HFF-Myc (cell line): ENCODE measurements at regions not wholly inside any gene's neighbourhood (a gene's known extent, or its start where the extent isn't known, plus 50 kb on each side); places are given as distances from the start of the nearest gene placed in this dataset.
"Not testable (repeated sequence)": the region's sequence is repeated elsewhere in the genome, so short reads cannot be mapped to it uniquely, and the experiment has no call there.

ENCODE experiments used
- DNase-seq: peaks from one replicate; pipeline ENCODE4 v3.0.0-alpha.2; 2011; ENCODE audit warnings: low read depth; ENCODE audit errors: extremely low read depth
- H3K4me3 ChIP-seq: replicated peaks from 2 replicates; pipeline ENCODE4 v1.5.1; 2011; ENCODE audit warnings: low read depth, mild to moderate bottlenecking, control low read depth, low read length
- TF ChIP-seq, protein P1 (sequence below): IDR thresholded peaks from 2 replicates; pipeline ENCODE4 v1.5.1; 2012; ENCODE audit warnings: mild to moderate bottlenecking, low read depth, low read length, control low read depth; ENCODE audit errors: missing control alignments

DNA sequence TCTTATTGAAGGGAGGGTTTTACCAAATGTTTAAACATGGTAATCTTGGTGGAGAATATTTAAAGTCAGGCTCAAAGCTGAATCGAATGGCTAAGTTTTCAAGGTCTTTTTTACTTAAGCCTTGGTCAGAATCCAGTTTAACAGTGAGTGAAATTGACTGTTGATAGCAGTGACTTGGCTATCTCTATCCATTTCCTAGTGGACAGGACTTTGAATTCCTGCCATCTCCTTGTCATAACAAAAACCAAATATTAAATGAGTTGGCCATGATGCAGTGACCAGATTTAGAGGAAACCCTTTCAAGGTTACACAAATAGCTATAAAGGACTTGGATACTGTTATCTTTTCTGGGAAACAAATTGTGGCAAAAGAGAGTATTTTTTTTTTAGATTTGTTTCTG lies 92.0 kb downstream of the JRKL start:
- DNase-seq: no peak
- TF ChIP-seq, protein P1, sequence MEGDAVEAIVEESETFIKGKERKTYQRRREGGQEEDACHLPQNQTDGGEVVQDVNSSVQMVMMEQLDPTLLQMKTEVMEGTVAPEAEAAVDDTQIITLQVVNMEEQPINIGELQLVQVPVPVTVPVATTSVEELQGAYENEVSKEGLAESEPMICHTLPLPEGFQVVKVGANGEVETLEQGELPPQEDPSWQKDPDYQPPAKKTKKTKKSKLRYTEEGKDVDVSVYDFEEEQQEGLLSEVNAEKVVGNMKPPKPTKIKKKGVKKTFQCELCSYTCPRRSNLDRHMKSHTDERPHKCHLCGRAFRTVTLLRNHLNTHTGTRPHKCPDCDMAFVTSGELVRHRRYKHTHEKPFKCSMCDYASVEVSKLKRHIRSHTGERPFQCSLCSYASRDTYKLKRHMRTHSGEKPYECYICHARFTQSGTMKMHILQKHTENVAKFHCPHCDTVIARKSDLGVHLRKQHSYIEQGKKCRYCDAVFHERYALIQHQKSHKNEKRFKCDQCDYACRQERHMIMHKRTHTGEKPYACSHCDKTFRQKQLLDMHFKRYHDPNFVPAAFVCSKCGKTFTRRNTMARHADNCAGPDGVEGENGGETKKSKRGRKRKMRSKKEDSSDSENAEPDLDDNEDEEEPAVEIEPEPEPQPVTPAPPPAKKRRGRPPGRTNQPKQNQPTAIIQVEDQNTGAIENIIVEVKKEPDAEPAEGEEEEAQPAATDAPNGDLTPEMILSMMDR: no peak
- H3K4me3 ChIP-seq: no peak overlapping the region

DNA sequence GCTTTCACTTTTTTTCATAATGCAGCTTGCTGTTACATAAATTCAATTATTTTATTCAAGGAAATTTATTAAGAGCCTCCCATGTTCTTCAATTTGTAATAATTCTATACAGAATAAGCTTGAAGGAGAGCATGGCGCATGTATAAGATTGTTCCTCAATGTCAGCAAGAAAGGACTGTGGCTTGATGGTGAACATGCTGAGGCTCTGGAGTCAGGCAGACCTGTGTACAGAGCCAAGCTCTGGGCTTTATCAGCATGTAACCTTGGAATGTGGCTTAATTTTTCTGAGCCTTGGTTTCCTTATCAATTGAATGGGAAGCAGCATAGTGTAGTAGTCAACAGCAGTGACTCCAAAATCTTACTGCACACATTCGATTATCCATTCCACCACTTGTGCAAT lies 92.4 kb downstream of the JRKL start:
- H3K4me3 ChIP-seq: no peak overlapping the region
- TF ChIP-seq, protein P1: no peak
- DNase-seq: no peak

DNA sequence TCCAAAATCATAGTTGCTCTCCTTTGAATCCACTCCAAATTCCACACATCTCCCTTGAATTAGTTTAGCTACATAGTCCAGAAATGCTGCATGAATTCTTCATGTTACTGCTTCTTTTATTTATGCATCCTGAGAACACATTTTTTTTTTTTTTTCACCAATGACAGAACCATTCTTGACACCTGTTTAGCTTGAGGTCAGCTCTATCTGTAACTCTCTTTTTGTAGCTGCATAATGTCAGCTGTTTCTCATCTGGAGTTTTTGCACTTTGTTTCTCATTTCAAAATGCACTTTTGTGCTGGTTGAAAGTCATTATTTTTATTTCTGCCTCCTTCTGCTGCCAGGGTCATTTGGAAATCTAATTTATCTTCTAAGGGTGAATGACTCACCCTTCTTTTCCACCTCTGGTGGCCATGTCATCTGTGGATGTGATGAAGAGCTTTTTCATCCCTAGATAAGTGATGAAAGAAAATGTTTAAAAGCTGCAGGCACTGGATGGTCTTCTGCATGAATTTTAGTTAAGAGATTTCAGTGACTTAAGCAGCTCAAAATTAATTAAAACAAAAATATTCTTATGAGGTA lies 93.7 kb downstream of the JRKL start:
- H3K4me3 ChIP-seq: no peak overlapping the region
- TF ChIP-seq, protein P1: no peak
- DNase-seq: no peak

DNA sequence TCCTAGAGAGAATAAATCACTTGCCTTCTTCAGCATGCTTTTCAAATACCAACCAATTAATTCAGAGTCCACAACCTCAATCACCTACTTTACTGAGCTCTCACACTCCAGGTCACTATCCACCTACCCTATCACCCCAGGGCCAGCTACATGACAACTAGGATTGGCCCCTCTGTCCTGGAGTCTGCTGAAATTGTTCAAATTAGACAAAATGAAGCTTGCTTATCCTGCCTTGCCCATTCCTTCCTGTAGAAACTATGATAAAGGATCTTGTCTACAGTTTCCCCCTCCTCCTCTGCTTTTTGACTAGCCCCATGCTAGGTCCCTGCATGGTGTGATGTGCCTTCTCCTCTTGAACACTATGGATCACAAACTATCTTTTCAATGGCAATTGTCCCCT lies 94.5 kb downstream of the JRKL start:
- H3K4me3 ChIP-seq: no peak overlapping the region
- TF ChIP-seq, protein P1: no peak
- DNase-seq: no peak

DNA sequence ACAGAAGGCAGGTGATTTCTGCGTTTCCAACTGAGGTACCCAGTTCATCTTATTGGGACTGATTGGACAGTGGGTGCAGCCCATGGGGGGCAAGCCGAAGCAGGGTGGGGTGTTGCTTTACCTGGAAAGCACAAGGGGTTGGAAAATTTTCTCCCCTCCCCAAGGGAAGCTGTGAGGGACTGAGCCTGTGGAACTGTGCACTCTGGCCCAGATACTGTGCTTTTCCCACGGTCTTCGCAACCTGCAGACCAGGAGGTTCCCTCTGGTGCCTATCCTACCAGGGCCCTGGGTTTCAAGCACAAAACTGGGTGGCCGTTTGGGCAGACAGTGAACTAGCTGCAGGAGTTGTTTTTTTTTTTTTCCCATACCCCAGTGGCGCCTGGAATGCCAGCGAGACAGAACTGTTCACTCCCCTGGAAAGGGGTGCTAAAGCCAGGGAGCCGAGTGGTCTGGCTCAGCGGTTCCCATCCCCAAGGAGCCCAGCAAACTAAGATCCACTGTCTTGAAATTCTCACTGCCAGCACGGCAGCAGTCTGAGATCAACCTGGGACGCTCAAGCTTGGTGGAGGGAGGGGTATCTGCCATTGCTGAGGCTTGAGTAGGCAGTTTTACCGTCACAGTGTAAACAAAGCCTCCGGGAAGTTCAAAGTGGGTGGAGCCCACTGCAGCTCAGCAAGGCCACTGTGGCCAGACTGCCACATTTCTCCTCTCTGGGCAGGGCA lies 97.2 kb downstream of the JRKL start:
- no peak for DNase-seq
- no peak overlapping the region for H3K4me3 ChIP-seq
- TF ChIP-seq, protein P1: no peak

DNA sequence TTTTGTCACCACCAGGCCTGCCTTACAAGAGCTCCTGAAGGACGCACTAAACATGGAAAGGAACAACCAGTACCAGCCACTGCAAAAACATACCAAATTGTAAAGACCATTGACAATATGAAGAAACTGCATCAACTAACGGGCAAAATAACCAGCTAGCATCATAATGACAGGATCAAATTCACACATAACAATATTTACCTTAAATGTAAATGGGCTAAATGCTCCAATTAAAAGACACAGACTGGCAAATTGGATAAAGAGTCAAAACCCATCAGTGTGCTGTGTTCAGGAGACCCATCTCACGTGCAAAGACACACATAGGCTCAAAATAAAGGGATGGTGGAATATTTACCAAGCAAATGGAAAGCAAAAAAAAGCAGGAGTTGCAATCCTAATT lies 99.1 kb downstream of the JRKL start:
- DNase-seq, H3K4me3 ChIP-seq: not testable (repeated sequence)

DNA sequence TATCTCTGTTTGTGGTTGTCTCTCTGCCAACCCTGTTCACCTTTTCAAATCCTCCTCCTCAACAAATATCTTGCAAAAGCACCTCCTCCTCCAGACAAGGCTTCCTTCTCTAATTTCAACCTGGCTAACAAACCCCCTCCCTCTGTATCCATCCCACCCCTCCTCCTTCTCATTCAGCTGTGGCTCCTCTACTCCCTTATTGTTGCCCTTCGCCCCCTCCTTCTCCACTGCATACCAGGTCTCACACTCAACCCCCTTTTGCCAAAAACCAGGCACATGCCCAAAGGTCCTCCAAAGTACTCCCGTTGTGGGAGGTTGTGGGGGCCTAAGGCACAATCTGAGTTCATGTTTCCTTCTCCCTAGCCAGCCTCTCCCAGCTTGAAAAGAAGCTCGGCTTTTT lies 110.6 kb downstream of the JRKL start:
- TF ChIP-seq, protein P1: no peak
- no peak overlapping the region for H3K4me3 ChIP-seq
- DNase-seq: no peak
